Activated T-helper 1 cell treated with anti-CD3 and anti-CD28 coated beads, Interleukin-12 subunit alpha, Interleukin-12 subunit beta, Interleukin-2, Interleukin-4 antibody, amounts not matched to agents 30 ng/mL and 10 ng/mL and 1 ng/mL, durations not matched to agents 14 hours and 24 hours and 36 hours (primary cell): ENCODE measurements at regions not wholly inside any gene's neighbourhood (a gene's known extent, or its start where the extent isn't known, plus 50 kb on each side); places are given as distances from the start of the nearest gene placed in this dataset.

Source experiments
- DNase-seq: peaks from one replicate; pipeline ENCODE4 v3.0.0; 2021; ENCODE audit warnings: low spot score
- H3K27ac Mint-ChIP-seq: one replicate; pipeline ENCODE4 v1.8.0; 2021; ENCODE audit warnings: mild to moderate bottlenecking, mixed read lengths
- H3K27me3 Mint-ChIP-seq: one replicate; pipeline ENCODE4 v1.8.0; 2022; ENCODE audit warnings: mild to moderate bottlenecking, moderate library complexity, mixed read lengths; ENCODE audit not compliant: insufficient read depth
- H3K36me3 Mint-ChIP-seq: one replicate; pipeline ENCODE4 v1.8.0; 2021; ENCODE audit warnings: low read depth, mixed read lengths
- H3K4me1 Mint-ChIP-seq: one replicate; pipeline ENCODE4 v1.8.0; 2021; ENCODE audit warnings: low read depth, mixed read lengths
- H3K4me3 Mint-ChIP-seq: one replicate; pipeline ENCODE4 v1.8.0; 2021; ENCODE audit warnings: mild to moderate bottlenecking, moderate library complexity, mixed read lengths
- H3K9me3 Mint-ChIP-seq: one replicate; pipeline ENCODE4 v1.8.0; 2021; ENCODE audit warnings: mixed read lengths
- intact Hi-C: fragments of 100-400 bp; cut with micrococcal nuclease; formaldehyde crosslinking; loops from one replicate; pipeline ENCODE4 v1.15.1; 2024

GRCh38 chr9:4935001-4935672 is 49.9 kb upstream of the JAK2 start:
- peaks cover 4% of the 10 kb centered on the region for H3K36me3 Mint-ChIP-seq
- no peak overlapping the region for H3K4me3 Mint-ChIP-seq
- H3K9me3 Mint-ChIP-seq: no peaks in the 10 kb centered on the region

More at GRCh38 chr9:4935001-4935672, 49.9 kb upstream of the JAK2 start:
- no peak for DNase-seq
- Mint-ChIP-seq H3K4me1 (peaks cover 51% of the 10 kb centered on the region), H3K27ac (no peak overlapping the region), H3K27me3 (no peaks in the 10 kb centered on the region)
- intact Hi-C loops: loop anchor here (5.0 kb wide), 2 partner anchors 502 to 652 kb away; partner anchors contain the start of gene PLGRKT
